ENCODE measurements at regions not wholly inside any gene's neighbourhood (a gene's known extent, or its start where the extent isn't known, plus 50 kb on each side); places are given as distances from the start of the nearest gene placed in this dataset.

- ATAC-seq (ENCODE audit: insufficient read depth, low FRiP score) (no peak), DNase-seq (no peak)
- Histone ChIP-seq H3K27me3 (ENCODE audit: control insufficient read depth in 3 of 3, insufficient read depth in 3 of 3, low read length in 2 of 3) (peaks cover 0 to 17% (median 14%) of the 10 kb centered on the region in 3 donors), H3K9me3 (ENCODE audit: control insufficient read depth in 4 of 4, insufficient read depth in 3 of 4, low read length in 3 of 4) (no peaks in the 10 kb centered on the region), H3K4me3 (no peak overlapping the region), H3K27ac (ENCODE audit: low read depth in 1 of 2, low read length in 1 of 2) (no peak overlapping the region), H3K9ac (ENCODE audit: insufficient read depth in 1 of 2, low read length in 2 of 2) (no peak overlapping the region), H3K4me1 (ENCODE audit: control insufficient read depth in 5 of 5, insufficient read depth in 5 of 5, low read length in 5 of 5) (no peaks in the 10 kb centered on the region), H3K36me3 (ENCODE audit: control insufficient read depth in 4 of 4, insufficient read depth in 4 of 4, low read length in 4 of 4) (no peaks in the 10 kb centered on the region)
- 80 to 93% methylated on average over 4 of the region's 4 CpGs for WGBS, 2 donors
- TF ChIP-seq, protein P1, sequence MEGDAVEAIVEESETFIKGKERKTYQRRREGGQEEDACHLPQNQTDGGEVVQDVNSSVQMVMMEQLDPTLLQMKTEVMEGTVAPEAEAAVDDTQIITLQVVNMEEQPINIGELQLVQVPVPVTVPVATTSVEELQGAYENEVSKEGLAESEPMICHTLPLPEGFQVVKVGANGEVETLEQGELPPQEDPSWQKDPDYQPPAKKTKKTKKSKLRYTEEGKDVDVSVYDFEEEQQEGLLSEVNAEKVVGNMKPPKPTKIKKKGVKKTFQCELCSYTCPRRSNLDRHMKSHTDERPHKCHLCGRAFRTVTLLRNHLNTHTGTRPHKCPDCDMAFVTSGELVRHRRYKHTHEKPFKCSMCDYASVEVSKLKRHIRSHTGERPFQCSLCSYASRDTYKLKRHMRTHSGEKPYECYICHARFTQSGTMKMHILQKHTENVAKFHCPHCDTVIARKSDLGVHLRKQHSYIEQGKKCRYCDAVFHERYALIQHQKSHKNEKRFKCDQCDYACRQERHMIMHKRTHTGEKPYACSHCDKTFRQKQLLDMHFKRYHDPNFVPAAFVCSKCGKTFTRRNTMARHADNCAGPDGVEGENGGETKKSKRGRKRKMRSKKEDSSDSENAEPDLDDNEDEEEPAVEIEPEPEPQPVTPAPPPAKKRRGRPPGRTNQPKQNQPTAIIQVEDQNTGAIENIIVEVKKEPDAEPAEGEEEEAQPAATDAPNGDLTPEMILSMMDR (IDR thresholded peaks at IDR 0.05; ENCODE audit: control extremely low read depth, extremely low read depth), result no peak
Measured at GRCh38 chrX:14363728-14364127, 165.6 kb upstream of the GLRA2 start.

- Histone ChIP-seq H3K9me3 (ENCODE audit: control insufficient read depth in 4 of 4, insufficient read depth in 3 of 4, low read length in 3 of 4) (no peaks in the 10 kb centered on the region), H3K36me3 (ENCODE audit: control insufficient read depth in 4 of 4, insufficient read depth in 4 of 4, low read length in 4 of 4) (no peaks in the 10 kb centered on the region), H3K4me1 (ENCODE audit: control insufficient read depth in 5 of 5, insufficient read depth in 5 of 5, low read length in 5 of 5) (no peaks in the 10 kb centered on the region), H3K9ac (ENCODE audit: insufficient read depth in 1 of 2, low read length in 2 of 2) (no peak overlapping the region), H3K27ac (ENCODE audit: low read depth in 1 of 2, low read length in 1 of 2) (no peak overlapping the region), H3K27me3 (ENCODE audit: control insufficient read depth in 3 of 3, insufficient read depth in 3 of 3, low read length in 2 of 3) (peaks cover 0 to 17% (median 14%) of the 10 kb centered on the region in 3 donors), H3K4me3 (no peak overlapping the region)
- 76 to 77% methylated on average over 1 of the region's 1 CpG for WGBS, 2 donors
- TF ChIP-seq, protein P1 (IDR thresholded peaks at IDR 0.05; ENCODE audit: control extremely low read depth, extremely low read depth), result no peak
- no peak for DNase-seq
- no peak for ATAC-seq (ENCODE audit: insufficient read depth, low FRiP score)
Measured at GRCh38 chrX:14362721-14363120, 166.6 kb upstream of the GLRA2 start.

- no peak overlapping the region for H3K4me3 ChIP-seq
- 76 to 98% methylated on average over 2 of the region's 2 CpGs for WGBS, 2 donors
- no peaks in the 10 kb centered on the region for H3K9me3 ChIP-seq (ENCODE audit: control insufficient read depth in 4 of 4, insufficient read depth in 3 of 4, low read length in 3 of 4)
- TF ChIP-seq, protein P1 (IDR thresholded peaks at IDR 0.05; ENCODE audit: control extremely low read depth, extremely low read depth), result no peak
- H3K27ac ChIP-seq (ENCODE audit: low read depth in 1 of 2, low read length in 1 of 2), result no peak overlapping the region
- ATAC-seq (ENCODE audit: insufficient read depth, low FRiP score), result no peak
- no peaks in the 10 kb centered on the region for H3K36me3 ChIP-seq (ENCODE audit: control insufficient read depth in 4 of 4, insufficient read depth in 4 of 4, low read length in 4 of 4)
- DNase-seq, result no peak
- H3K4me1 ChIP-seq (ENCODE audit: control insufficient read depth in 5 of 5, insufficient read depth in 5 of 5, low read length in 5 of 5), result no peaks in the 10 kb centered on the region
- peaks cover 0 to 15% (median 14%) of the 10 kb centered on the region in 3 donors for H3K27me3 ChIP-seq (ENCODE audit: control insufficient read depth in 3 of 3, insufficient read depth in 3 of 3, low read length in 2 of 3)
- no peak overlapping the region for H3K9ac ChIP-seq (ENCODE audit: insufficient read depth in 1 of 2, low read length in 2 of 2)
Measured at GRCh38 chrX:14361435-14361834, 167.9 kb upstream of the GLRA2 start.

GRCh38 chrX:14359727-14360126 lies 169.6 kb upstream of the GLRA2 start:
- Histone ChIP-seq H3K27ac (ENCODE audit: low read depth in 1 of 2, low read length in 1 of 2) (no peak overlapping the region), H3K4me1 (ENCODE audit: control insufficient read depth in 5 of 5, insufficient read depth in 5 of 5, low read length in 5 of 5) (no peaks in the 10 kb centered on the region), H3K36me3 (ENCODE audit: control insufficient read depth in 4 of 4, insufficient read depth in 4 of 4, low read length in 4 of 4) (no peaks in the 10 kb centered on the region), H3K4me3 (no peak overlapping the region), H3K9me3 (ENCODE audit: control insufficient read depth in 4 of 4, insufficient read depth in 3 of 4, low read length in 3 of 4) (no peaks in the 10 kb centered on the region), H3K9ac (ENCODE audit: insufficient read depth in 1 of 2, low read length in 2 of 2) (no peak overlapping the region), H3K27me3 (ENCODE audit: control insufficient read depth in 3 of 3, insufficient read depth in 3 of 3, low read length in 2 of 3) (peaks cover 0 to 15% (median 13%) of the 10 kb centered on the region in 3 donors)
- TF ChIP-seq, protein P1 (IDR thresholded peaks at IDR 0.05; ENCODE audit: control extremely low read depth, extremely low read depth), result no peak
- no peak for ATAC-seq (ENCODE audit: insufficient read depth, low FRiP score)
- no peak for DNase-seq
- WGBS, 2 donors, result 38 to 44% methylated on average over 1 of the region's 1 CpG

Measured in lung (tissue), 11 donors.